ENCODE measurements at regions not wholly inside any gene's neighbourhood (a gene's known extent, or its start where the extent isn't known, plus 50 kb on each side); places are given as distances from the start of the nearest gene placed in this dataset.

GRCh38 chr4:175066923-175067627 is 148.9 kb downstream of the ADAM29 start:
- no peak for TF ChIP-seq CTCF (IDR thresholded peaks at IDR 0.05)
- no peak for TF ChIP-seq ZFX (IDR thresholded peaks at IDR 0.05; ENCODE audit: borderline replicate concordance)

Measured in 22Rv1 (cell line).